ENCODE measurements at regions not wholly inside any gene's neighbourhood (a gene's known extent, or its start where the extent isn't known, plus 50 kb on each side); places are given as distances from the start of the nearest gene placed in this dataset.
"Not testable (repeated sequence)": the region's sequence is repeated elsewhere in the genome, so short reads cannot be mapped to it uniquely, and the experiment has no call there.

DNA sequence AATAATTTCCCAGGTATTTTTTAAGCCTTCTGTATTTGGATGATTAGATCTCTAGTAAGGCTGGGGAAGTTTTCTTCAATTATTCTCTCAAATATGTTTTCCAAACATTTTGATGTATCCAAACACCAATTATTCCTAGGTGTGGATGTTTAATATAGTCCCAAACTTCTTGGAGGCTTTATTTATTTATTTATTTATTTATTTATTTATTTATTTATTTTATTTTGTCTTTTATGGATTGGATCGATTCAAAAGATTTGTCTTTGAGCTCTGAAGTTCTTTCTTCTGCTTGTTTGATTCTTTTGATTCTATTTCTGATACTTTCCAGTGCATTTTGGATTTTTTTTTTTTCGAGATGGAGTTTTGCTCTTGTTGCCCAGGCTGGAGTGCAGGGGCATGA lies 2267.9 kb upstream of the RAG2 start:
- DNase-seq: no peak

DNA sequence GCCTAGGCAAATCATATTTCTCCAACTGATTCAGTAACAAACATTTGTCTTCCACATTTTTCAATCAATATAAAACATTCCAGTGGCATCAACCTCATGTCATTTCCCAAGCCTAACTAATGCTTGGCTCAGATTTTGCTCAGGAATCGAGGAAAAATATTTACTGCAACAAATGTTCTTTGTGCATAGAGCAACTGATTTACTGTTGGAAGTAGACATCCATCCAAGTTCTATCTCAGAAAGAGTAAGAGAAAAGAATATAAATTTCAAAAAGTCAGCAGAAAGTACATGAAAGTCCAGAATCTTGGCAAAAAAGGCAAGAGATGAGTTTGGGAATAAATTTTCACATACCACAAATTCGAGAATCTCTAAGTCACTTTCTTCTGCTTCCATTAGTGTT lies 2245.0 kb upstream of the RAG2 start:
- DNase-seq: no peak

DNA sequence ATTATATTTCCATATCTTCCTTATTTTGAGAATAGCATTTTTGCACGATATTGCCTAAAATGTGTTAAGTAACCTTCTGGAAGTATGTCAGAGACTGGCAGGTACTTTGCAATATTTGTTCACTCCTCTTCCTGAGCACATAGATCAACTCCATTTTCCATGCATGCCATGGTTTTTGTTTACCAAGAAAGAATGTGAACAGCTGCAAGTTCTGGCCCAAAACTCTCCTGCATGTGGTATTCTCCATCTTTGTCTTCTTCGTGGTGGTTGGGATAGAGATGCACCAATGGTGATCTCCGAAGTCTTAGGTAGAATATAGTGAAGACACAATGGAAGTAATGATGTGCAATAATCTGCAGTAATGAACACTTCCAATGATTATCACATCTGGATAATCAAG lies 2241.0 kb upstream of the RAG2 start:
- DNase-seq: no peak

DNA sequence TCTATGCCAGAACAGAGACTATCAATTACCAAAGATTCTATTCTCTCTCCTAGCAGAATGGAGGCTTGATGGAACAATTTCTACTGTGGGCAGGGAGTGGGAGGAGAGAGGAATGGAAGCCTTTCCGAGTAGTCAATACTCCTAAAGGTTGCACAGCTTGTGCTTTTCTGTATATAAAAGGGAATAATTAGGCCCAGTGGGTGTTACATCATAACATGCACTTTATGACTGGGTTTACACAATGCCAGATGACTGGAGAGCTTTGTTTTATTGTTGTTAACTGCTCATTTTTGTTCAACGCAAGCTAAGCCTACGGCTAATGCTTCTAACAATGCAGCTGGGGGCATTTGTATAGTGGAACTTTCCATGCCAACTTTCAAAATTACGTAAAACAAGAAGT lies 2237.9 kb upstream of the RAG2 start:
- DNase-seq: no peak

DNA sequence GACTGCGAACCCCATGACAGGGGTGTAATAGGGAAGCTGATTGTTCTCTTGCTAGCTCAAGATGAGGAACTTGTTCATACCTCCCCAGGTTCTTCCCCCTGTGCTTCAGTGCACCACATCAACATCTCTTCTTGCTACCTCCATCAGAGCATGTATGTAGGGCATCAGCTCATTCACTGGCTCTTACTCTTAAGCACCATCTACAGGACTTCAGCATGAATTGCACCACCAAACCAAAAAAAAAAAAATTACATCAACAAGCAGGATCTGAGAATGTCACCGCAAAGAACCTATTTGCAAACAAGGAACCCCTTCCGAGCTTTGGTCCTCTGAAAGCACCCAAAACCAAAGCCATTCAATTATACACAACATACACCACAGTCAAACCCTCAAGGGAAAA lies 2226.5 kb upstream of the RAG2 start:
- no peak for DNase-seq

DNA sequence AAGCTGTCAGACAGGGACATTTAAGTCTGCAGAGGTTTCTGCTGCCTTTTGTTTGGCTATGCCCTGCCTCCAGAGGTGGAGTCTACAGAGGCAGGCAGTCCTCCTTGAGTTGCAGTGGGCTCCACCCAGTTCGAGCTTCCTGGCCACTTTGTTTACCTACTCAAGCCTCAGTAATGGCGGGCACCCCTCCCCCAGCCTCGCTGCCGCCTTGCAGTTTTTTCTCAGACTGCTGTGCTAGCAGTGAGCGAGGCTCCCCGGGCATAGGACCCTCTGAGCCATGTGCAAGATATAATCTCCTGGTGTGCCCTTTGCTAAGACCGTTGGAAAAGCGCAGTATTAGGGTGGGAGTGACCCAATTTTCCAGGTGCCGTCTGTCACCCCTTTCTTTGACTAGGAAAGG lies 2223.8 kb upstream of the RAG2 start:
- DNase-seq: not testable (repeated sequence)

DNA sequence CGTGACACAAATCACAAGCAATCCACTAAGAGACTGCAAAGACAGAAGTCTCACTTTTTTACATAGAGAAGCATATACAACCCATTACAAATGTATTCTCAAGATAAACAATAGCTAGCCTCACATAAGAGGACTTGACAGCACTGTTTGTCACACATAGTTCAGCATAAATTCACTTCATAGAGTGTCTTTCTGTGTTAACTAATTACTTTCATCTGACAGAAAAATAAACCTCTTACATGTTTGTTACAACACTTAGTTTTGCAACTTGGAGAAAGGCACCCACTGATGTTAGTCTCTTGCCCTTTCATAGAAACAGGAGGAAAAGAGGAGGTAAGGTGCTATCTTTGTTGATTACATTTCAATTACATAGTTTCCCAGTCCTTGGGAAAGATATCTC lies 2221.9 kb upstream of the RAG2 start:
- DNase-seq: no peak

DNA sequence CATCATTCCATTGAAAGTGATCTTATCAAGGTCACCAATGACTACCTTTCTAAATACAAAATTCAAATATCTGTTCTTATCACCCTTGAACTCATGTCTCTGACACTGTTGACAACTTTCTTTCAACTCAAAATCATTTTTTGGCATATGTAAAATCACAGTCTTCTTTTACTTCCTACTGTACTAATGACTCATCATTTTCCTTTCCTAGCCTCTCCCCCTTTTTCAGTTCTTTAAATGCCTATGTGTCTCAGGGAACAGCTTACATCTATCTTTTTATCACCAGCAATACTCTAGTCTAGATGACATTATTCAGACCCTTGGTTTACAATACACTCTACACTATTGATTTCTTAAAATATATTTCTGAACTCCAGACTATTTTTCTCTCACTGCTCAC lies 2220.7 kb upstream of the RAG2 start:
- no peak for DNase-seq

DNA sequence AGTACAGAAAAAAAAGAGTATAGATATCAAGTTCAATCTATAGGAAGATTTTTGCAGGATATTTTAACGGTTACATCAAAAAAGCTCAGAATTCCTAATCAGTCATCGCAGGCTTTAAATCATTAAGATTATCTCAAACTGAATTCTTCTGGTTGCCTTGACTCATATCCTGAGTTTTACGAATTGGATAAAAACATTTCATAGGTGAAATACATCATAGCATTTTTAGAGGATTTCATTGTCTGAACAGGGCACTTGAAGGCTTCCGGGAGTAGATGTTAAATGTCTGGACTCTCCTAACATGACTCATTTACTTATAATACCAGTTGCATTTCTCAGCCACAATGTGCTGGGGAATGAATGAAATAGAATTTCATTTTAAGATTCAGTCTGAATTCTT lies 2216.6 kb upstream of the RAG2 start:
- no peak for DNase-seq

DNA sequence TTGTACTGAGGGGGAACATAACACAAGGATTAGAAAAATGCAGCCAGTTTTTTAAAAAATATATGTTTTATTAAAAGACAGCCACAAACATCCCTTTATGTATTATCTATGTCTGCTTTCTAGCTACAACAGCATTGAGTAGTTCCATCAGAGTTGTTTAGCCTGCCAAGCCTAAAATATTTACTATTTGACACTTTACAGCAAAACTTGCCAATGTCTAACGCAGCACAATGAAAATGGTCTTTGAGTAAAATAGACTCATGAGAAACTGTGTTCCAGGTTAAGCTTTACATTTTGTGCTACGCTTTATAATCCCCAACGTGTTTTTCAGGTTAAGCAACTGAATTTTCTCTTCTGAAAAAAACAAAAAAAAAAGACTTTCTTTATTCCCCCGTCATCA lies 2211.5 kb upstream of the RAG2 start:
- no peak for DNase-seq

DNA sequence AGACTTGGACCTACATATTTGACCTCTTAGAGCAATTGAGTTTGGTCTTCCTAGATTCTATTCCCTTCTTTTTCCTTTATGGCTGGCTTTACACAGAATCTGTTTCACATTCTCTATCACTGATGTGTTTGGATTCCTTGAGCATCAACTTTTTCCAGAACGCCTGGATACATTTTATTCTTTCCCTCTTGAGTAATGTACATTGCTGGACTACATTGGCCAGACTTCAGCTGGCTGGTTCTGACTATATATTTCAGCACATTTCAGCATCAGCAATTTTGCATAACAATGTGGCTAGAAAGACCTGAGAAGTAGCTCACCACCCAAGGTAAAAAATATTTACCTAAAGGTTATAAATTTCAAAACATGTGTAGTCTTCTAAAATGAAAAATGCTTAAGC lies 2198.2 kb upstream of the RAG2 start:
- no peak for DNase-seq

DNA sequence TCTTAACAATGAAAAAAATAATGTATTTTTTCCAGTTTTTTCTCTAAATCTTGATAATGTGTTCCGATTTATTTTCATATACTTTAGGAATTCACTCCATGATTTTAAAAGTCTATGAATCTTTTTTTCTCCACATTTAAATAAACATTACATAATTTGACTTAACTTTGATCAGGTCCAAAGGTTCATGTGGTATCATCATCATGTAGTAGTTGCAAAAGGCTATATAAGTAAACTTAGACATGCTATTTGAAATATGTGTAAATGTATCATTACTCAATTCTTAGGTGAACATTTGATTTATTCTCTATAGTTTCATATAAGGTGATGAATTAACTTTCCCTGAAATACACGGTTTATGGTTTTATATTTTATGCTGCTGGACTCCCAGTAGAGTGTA lies 2197.0 kb upstream of the RAG2 start:
- no peak for DNase-seq

DNA sequence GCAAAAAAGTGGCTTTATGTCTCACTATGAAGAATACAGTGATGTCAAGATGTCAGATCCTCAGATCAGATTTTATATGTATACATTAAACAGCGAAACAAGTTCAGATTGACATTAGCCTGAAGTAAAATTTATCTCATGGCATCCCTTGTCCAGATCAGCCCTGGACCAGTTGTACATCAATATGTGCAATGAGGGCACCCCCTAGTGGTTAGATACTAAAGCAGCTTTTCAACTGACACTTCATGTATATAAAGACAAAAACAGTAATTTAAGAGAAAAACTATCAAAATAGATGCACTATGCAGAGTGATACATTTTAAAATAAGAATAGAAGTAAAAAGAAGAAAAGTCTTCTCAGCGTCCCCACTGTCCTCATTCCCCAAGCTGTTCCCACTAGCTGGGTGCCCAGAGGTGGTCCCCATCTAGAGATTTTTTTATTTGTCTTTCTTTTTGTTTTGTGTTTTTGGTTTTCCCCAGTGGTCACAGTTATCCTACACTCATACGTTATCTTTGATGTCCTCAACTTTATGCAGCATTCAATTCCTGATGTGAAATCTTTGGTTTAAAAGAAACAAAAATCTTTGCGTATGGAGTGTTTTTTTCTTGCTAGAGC lies 2193.4 kb upstream of the RAG2 start:
- DNase-seq: no peak

DNA sequence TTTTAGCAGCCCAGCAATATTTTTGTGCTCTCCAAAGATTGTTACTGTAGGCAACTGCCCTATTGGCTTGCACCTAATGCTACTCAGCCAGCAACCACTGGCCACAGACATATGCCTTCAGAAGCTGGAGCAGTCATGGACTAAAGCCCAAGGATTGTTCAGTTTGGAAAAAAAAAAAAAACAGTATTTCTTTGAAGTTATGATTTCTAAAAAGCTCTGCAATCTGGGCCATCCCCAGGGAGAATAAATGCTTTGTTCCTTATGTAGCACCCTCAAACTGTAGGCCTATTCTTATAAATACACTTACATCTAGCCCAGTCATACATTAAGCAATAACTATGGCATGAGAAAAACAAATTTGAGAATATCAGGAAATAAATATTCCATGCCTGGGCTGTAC lies 2190.5 kb upstream of the RAG2 start:
- no peak for DNase-seq

DNA sequence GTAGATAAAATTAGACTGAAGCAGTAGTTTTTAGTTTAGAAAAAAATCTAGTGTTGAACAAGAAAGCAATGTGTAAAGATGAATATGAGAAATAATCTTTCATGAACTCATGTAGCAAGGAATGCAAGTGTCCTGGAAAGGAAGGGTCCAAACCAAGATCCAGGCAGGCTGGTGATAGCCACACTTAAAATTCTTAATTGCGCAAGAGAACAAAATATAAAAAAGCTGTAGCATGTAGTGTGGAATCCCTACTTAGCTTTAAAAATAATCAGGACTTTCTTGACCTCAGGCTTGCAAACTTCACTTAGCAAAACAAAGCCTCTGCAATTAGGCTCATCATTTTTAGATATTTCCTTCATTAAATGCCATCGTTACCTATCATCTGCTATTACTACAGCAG lies 2186.1 kb upstream of the RAG2 start:
- DNase-seq: no peak

DNA sequence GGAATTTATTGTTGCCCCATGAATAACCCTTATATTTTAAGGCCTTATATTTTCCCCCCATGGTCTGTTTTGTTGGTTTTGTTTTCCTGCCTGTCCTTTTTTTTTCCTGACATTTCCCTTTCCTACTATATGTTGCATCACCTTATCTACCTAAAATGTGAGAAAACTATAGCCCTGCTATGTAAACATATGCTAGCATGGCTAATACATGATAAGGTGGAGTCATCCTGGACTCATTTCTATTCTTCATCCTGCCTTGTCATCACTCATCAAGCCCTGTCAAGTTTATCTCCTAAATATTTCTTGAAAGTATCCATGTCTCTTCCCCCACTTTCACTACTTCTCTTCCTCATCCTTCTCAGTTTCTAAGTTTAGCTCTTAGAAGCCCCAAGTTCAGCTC lies 2168.8 kb upstream of the RAG2 start:
- no peak for DNase-seq

DNA sequence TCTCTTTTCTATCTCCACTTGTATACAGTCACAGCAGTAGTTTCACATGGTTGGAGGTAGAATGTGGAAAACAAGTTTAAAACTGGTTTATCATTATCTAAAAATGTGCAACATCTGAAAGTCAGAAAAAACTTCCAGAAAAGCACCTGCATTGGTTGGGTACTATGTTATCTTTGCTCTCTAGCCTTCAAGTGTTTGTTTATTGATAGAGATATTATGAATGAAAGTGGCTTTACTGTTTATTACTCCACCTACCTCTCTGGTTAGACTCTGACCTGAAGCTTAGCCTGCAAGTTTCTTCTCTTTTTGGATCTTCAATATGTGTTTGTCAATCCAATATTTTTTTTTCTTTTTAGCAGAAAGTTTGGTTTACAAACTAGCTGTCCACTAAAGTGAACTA lies 2161.4 kb upstream of the RAG2 start:
- no peak for DNase-seq

DNA sequence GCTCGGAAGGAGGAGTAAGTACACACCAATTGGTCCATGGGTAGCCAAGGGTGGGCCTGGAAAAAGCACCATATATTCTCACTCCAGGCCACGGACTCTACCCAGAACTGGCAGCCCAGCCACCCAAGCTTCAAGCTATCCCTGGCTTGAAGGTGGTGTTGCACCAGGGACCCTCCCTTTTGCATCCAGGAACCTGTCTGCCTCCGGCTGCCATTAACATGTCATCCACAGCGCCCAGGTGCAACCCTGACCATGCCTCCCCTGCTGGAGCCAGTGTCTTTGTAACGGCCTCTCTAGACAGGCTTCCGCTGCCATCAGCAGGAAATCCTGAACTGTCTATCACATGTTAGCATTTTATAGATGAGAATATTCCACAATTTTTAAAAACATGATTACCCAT lies 2158.5 kb upstream of the RAG2 start:
- no peak for DNase-seq

DNA sequence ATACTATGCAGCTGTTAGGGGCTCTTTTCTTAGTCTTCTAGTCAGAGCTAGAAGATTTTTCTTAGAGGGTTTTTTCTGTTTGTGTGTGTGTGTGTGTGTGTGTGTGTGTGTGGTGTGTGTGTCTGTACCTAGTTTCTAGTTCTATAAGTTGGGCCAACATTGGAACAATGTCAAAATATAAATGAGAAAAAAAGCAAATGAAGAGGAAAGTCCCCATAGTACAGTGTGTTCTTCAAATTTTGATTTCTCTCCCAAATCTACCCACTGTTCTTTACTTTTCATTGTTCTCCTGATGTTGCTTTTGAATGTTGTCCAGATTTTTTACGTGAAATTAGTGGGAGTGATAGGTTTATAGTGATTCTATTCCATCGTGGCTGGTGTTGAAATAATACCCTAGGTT lies 2153.4 kb upstream of the RAG2 start:
- no peak for DNase-seq

DNA sequence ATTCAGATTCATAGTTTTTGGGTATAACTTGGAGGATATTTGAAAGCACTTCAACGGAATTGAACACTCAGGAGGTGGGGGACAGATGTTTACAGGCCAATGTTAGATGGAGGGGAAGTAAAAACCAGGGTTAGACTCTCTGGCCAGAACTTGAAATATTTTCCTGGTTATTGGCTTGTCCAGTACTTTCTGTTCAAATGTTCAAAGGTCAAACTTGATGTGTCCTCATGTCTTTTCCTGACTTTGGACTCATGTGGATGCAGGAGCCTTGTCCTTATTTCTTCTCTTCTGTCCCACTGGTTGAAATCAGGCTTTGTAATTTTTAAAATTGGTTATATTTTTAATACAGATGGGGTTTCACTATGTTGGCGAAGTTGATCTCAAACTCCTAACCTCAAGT lies 2148.5 kb upstream of the RAG2 start:
- not testable (repeated sequence) for DNase-seq

DNA sequence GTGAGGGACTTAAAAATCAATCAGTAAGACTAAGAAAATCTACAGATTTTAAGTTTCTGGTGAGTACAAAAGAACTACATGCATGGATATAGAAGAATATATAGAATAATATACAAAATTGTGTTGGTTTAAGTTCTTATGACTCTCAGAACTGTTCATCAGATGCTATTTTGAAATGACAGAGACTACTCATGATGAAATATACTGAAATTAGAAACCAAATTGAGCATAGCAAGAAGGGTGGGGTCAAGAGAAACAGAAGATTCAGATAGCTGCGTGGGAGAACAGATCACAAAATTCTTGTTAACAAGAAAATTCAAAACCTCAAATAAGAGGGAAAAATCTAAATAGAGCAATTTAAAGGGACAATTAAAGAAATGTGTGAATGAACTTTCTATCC lies 2125.3 kb upstream of the RAG2 start:
- no peak for DNase-seq

DNA sequence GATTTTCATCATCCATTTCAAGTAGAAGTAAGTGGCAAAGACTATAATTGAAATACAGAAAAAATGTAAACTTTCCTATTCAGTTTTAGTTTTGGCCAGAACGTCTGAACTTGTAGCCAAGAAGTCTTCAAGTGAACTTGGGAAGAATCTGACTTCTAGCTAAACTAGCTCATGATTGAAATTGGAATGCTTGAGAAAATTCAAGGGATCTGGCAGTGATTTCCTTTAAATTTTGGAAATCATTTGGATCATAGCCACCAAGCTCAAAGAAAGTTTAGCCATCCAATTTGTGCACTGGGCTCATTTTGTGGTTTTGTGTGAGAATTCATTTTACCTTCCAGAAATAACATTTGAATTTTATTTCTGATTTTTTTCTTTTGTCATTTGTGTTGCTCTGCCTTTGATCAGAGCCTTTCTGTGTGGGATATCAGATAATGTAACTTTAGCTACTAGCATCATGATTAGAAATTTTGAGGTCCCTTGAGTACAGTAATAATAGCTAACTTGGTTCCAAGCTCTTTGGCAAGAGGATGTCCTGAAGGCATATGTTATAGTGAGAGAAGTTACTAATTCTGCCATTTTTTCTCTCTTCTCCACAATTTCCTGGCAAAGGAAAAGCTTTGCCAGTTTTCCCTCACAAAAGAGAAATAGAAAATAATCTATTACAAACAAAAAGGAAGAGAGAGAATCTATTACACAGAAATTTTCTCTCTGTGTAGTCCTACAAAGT lies 2123.7 kb upstream of the RAG2 start:
- DNase-seq: no peak

DNA sequence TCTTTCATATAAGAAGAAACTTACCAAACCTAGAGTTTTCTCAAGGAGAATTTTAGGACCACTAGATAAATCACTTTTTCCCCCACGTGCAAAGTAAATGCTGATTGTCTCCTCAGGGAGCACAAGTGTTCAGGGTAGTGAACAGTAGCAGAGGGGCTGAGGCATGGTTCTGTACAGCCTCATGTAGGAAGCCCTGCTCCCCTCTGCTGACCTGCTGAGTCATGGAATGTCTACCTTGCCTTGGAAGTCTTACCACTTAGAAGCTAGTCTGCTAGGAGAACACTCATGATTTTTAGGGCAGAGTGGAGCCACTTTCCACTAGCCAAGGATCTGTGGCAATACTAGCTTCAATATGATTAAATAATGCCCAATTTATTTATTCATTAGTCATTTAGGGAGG lies 2120.6 kb upstream of the RAG2 start:
- no peak for DNase-seq

DNA sequence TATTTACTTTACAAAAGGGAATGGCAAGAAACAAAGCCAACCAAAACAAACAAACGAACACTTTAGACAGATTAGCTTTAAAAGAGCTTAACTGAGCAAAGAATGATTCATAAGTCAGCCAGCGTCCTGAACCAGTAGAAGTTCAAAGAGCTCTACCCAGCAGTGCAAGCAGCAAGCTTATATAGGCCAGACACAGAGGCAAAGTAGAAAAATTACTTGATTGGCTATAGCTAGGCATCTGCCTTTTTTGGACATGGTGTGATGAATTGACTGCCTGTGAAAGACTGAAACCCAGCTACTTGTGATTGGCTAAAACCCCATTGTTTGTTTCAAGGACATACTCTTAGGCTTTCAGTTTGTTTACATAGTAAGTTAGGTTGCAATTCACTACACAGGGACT lies 2120.0 kb upstream of the RAG2 start:
- no peak for DNase-seq

DNA sequence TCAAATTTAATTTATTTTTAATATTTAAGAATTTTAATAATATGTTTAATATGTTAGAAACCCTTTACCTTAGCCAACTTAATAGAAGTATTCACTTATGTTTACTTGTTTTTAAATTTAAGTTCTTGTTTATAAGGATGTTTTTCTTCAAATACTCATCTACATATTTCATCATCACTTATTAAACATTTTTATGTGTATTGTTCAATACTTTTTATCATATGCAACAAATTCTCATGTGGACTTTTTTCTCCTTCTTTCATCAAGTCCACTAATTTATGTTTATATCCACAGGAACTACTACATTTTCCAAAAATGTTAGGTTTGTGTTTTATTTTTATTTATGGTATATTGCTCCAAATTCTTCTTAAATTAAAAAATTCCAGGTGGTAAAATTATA lies 2113.1 kb upstream of the RAG2 start:
- DNase-seq: no peak

Data from activated CD4-positive, alpha-beta T cell treated with anti-CD3 and anti-CD28 coated beads, Interleukin-2, amount 50 U/mL, for 48 hours (primary cell).